IMR-90 (cell line): ENCODE measurements at regions not wholly inside any gene's neighbourhood (a gene's known extent, or its start where the extent isn't known, plus 50 kb on each side); places are given as distances from the start of the nearest gene placed in this dataset.
"Not testable (repeated sequence)": the region's sequence is repeated elsewhere in the genome, so short reads cannot be mapped to it uniquely, and the experiment has no call there.

Experiments used
- ATAC-seq: fragments of 200-7000 bp; cut with Tn5 transposase; 2 replicates; pipeline ENCODE4 v1.9.1; 2020; ENCODE audit warnings: low read depth, mild to moderate bottlenecking, moderate library complexity
- BruUV-seq: library from RNA; stranded (reverse); fragments of 400-500 nt; replicated peaks from 2 replicates; lab custom pipeline; 2021; lab: Mats Ljungman, UMichigan
- CTCF ChIA-PET: fragments of 300-600 bp; formaldehyde crosslinking; extraction: SDS; loops from one replicate; lab custom pipeline; 2021; ENCODE audit warnings: antibody characterized with exemption; lab: Yijun Ruan, JAX
- POLR2A ChIA-PET: fragments of 300-600 bp; sonication (Branson Sonifier 250); formaldehyde crosslinking; loops from one replicate; lab custom pipeline; 2022; ENCODE audit warnings: antibody characterized with exemption; ENCODE audit not compliant: unreplicated experiment; lab: Charles Lee
- DNase-seq: peaks from one replicate; pipeline ENCODE4 v3.0.0; 2013
- H2AFZ ChIP-seq: replicated peaks from 2 replicates; pipeline ENCODE3; 2013; ENCODE audit warnings: low read length, mild to moderate bottlenecking; ENCODE audit not compliant: poor library complexity
- H2AK5ac ChIP-seq: 2 replicates; pipeline ENCODE4 v1.6.1; 2013; ENCODE audit warnings: low read depth, low read length, inconsistent platforms
- H2AK9ac ChIP-seq: replicated peaks from 2 replicates; pipeline ENCODE3; 2013; ENCODE audit warnings: mild to moderate bottlenecking, low read depth, low read length, moderate library complexity; ENCODE audit not compliant: poor library complexity
- H2BK120ac ChIP-seq: 2 replicates; pipeline ENCODE4 v1.6.1; 2013; ENCODE audit warnings: low read depth, low read length, inconsistent platforms
- H2BK15ac ChIP-seq: 3 replicates; pipeline ENCODE4 v1.6.1; 2013; ENCODE audit warnings: low read depth, low read length, inconsistent platforms
- H2BK20ac ChIP-seq: 2 replicates; pipeline ENCODE4 v1.6.1; 2013; ENCODE audit warnings: low read depth, mild to moderate bottlenecking, inconsistent platforms, low read length, moderate library complexity
- H2BK5ac ChIP-seq: 2 replicates; pipeline ENCODE4 v1.6.1; 2013; ENCODE audit warnings: mild to moderate bottlenecking, low read depth, low read length, inconsistent platforms; ENCODE audit not compliant: poor library complexity, severe bottlenecking
- H3K14ac ChIP-seq: replicated peaks from 2 replicates; pipeline ENCODE4 v1.6.1; 2013; ENCODE audit warnings: low read depth, low read length, inconsistent platforms
- H3K18ac ChIP-seq: 2 replicates; pipeline ENCODE4 v1.6.1; 2013; ENCODE audit warnings: low read depth, low read length, control low read depth
- H3K23ac ChIP-seq: 2 replicates; pipeline ENCODE4 v1.6.1; 2013; ENCODE audit warnings: low read depth, low read length, inconsistent platforms
- H3K27ac ChIP-seq: 2 replicates; pipeline ENCODE4 v1.5.1; 2013; ENCODE audit warnings: mild to moderate bottlenecking, control low read depth, low read length; ENCODE audit not compliant: insufficient read depth
- H3K27me3 ChIP-seq: 2 replicates; pipeline ENCODE4 v1.6.1; 2013; ENCODE audit warnings: low read length; ENCODE audit not compliant: control insufficient read depth, insufficient read depth
- H3K36me3 ChIP-seq: 2 replicates; pipeline ENCODE4 v1.6.1; 2013; ENCODE audit warnings: low read length, mixed read lengths; ENCODE audit not compliant: control insufficient read depth, insufficient read depth
- H3K4ac ChIP-seq: 2 replicates; pipeline ENCODE4 v1.6.1; 2013; ENCODE audit warnings: low read depth, low read length, inconsistent platforms
- H3K4me1 ChIP-seq: 2 replicates; pipeline ENCODE4 v1.6.1; 2013; ENCODE audit warnings: low read length, mixed read lengths; ENCODE audit not compliant: control insufficient read depth, insufficient read depth
- H3K4me2 ChIP-seq: 2 replicates; pipeline ENCODE4 v1.6.1; 2013; ENCODE audit warnings: low read depth, mild to moderate bottlenecking, control low read depth, low read length, moderate library complexity
- H3K4me3 ChIP-seq: 2 replicates; pipeline ENCODE4 v1.5.1; 2013; ENCODE audit warnings: low read depth, mild to moderate bottlenecking, control low read depth, low read length, moderate library complexity; ENCODE audit not compliant: insufficient read depth
- H3K56ac ChIP-seq: 2 replicates; pipeline ENCODE4 v1.6.1; 2013; ENCODE audit warnings: low read length, inconsistent platforms; ENCODE audit not compliant: insufficient read depth; ENCODE audit errors: extremely low read depth
- H3K79me1 ChIP-seq, 2 experiments: 2 replicates each; pipeline ENCODE4 v1.6.1; 2013; ENCODE audit warnings: low read length in 2 of 2, inconsistent platforms in 1 of 2, low read depth in 1 of 2
- H3K9ac ChIP-seq: 2 replicates; pipeline ENCODE4 v1.6.1; 2013; ENCODE audit warnings: low read depth, low read length, control low read depth
- H3K9me1 ChIP-seq: 2 replicates; pipeline ENCODE4 v1.6.1; 2013; ENCODE audit warnings: low read length, inconsistent platforms; ENCODE audit not compliant: insufficient read depth
- H3K9me3 ChIP-seq: 2 replicates; pipeline ENCODE4 v1.6.1; 2013; ENCODE audit warnings: low read length; ENCODE audit not compliant: control insufficient read depth, insufficient read depth
- H4K20me1 ChIP-seq: 2 replicates; pipeline ENCODE4 v1.6.1; 2013; ENCODE audit warnings: low read length, inconsistent platforms; ENCODE audit not compliant: insufficient read depth
- H4K5ac ChIP-seq: 2 replicates; pipeline ENCODE4 v1.6.1; 2013; ENCODE audit warnings: mild to moderate bottlenecking, low read depth, low read length, control low read depth
- H4K8ac ChIP-seq, 2 experiments: 2 replicates each; pipeline ENCODE4 v1.6.1; 2013; ENCODE audit warnings: low read depth in 2 of 2, low read length in 2 of 2, control low read depth in 1 of 2, inconsistent platforms in 1 of 2
- H4K91ac ChIP-seq: 2 replicates; pipeline ENCODE4 v1.6.1; 2013; ENCODE audit warnings: low read depth, low read length, inconsistent platforms; ENCODE audit not compliant: insufficient read depth
- WGBS, 2 experiments: methylation state at CpG; one replicate each; pipeline versions ENCODE4 v1.1.5 to v1.1.7; 2013; ENCODE audit warnings: missing lambda C conversion rate in 2 of 2; ENCODE audit not compliant: insufficient read length in 1 of 2; ENCODE audit errors: extremely low coverage in 2 of 2; 5-methylcytosine and 5-hydroxymethylcytosine counted together
- dilution Hi-C: fragments of 300-500 bp; cut with HindIII; formaldehyde crosslinking; loops from one replicate; pipeline ENCODE4 v1.14.3; 2018; ENCODE audit warnings: low sequenced_read_pairs; ENCODE audit not compliant: unreplicated experiment
- in situ Hi-C: fragments of 300-500 bp; cut with MboI; formaldehyde crosslinking; loops from 3 replicates; pipeline ENCODE4 v1.14.3; 2019; ENCODE audit warnings: low sequenced_read_pairs, inconsistent platforms, mixed read lengths
- intact Hi-C: fragments of 100-400 bp; cut with micrococcal nuclease; formaldehyde crosslinking; loops from 2 replicates; pipeline ENCODE4 v1.10.0; 2022

DNA sequence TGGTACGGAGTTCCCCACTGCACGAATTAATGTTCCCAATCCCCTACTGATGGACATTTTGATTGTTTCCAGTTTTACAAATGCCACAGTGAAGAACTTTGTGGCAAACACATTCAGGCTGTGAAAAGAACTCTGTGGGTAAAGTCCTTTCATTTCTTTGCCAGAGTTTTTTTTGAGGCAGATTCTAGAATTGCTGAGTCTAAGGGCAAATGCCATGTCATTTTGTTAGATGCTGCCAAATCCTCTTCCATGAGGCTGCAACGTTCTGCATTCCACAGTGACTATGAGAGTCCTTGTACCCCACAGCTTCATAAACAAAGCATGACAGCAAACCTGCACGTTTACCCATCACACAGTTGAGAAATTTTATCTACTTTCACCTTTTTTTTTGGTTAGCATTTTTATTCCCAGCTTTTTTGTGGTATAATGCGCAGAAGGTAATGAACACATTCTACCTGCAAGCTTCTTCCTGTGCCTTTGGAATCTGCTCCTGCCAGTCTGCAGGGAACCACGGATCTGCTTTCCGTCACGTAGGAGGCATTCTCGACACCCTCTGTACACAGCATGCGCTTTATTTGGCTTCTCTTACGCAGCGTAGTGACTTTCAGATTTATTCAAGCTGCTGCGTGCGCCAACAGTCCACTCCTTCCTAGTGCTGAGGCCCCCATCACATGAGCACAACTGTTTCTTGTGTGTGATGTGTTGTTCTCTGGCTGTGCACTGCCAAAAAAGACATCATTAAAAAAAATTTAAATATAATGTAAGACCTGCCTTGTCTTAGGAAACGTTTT lies 51.2 kb upstream of the TNK2 start:
- H2BK5ac ChIP-seq, H3K9me3 ChIP-seq, H2AK9ac ChIP-seq, H4K20me1 ChIP-seq, H3K4ac ChIP-seq, POLR2A ChIA-PET, H3K27me3 ChIP-seq, H2BK20ac ChIP-seq, H3K4me1 ChIP-seq, H3K27ac ChIP-seq, H2BK15ac ChIP-seq, dilution Hi-C loops, H3K9me1 ChIP-seq, H3K18ac ChIP-seq, H3K9ac ChIP-seq, H3K4me3 ChIP-seq, H2BK120ac ChIP-seq, BruUV-seq, H2AFZ ChIP-seq, H3K23ac ChIP-seq, H3K4me2 ChIP-seq, H4K5ac ChIP-seq, H3K56ac ChIP-seq, CTCF ChIA-PET, H4K91ac ChIP-seq, H3K14ac ChIP-seq, H3K79me1 ChIP-seq, H2AK5ac ChIP-seq, H4K8ac ChIP-seq: not testable (repeated sequence)
- H3K36me3 ChIP-seq = peaks cover 11% of the 10 kb centered on the region
- intact Hi-C loops = loop anchor here (10.0 kb wide), 1 partner anchor 275 kb away; no protein-coding TSS in a partner anchor
- no CpG with 5 or more reads among the region's 15 CpGs for WGBS, 2 experiments
- in situ Hi-C loops = loop anchor here (25.0 kb wide), 1 partner anchor 272 kb away; no protein-coding TSS in a partner anchor
- DNase-seq (peak; percentile 7), ATAC-seq (peak; percentile 65)

DNA sequence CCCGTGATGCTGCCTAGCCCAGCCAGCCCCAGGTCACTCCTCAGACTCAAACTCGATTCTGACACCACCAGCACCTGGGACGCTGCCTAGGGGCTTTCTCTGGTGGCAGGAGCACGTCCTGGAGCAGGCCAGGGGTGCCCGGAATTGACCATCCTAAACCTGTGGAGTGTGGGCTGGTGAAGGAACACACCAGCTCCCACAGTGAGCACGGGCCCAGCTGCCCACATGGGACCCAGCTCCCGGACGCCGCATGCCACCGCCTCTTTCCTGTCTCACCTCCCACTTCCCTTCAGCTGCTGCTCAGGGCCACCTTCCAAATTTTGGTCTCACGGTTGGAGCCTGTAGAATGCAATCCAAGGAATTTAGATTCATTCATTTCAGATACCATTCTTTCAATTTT lies 50.4 kb upstream of the TNK2 start:
- H4K20me1 ChIP-seq, intact Hi-C loops, CTCF ChIA-PET, POLR2A ChIA-PET, H3K4me1 ChIP-seq, H3K9me1 ChIP-seq, H2BK120ac ChIP-seq, H2BK20ac ChIP-seq, H3K9me3 ChIP-seq, H4K5ac ChIP-seq, H3K27ac ChIP-seq, H4K91ac ChIP-seq, H3K79me1 ChIP-seq, H3K18ac ChIP-seq, H3K14ac ChIP-seq, H2BK15ac ChIP-seq, H3K23ac ChIP-seq, H3K9ac ChIP-seq, H3K56ac ChIP-seq, H2BK5ac ChIP-seq, H3K4me2 ChIP-seq, dilution Hi-C loops, H4K8ac ChIP-seq, ATAC-seq, H2AK5ac ChIP-seq, BruUV-seq, H2AK9ac ChIP-seq, H3K4me3 ChIP-seq, DNase-seq, H2AFZ ChIP-seq, H3K27me3 ChIP-seq, H3K4ac ChIP-seq: not testable (repeated sequence)
- 93% methylated on average over 4 of the region's 11 CpGs; no CpG with 5 or more reads in 1 of the 2 experiments for WGBS, 2 experiments
- H3K36me3 ChIP-seq = peaks cover 10% of the 10 kb centered on the region
- in situ Hi-C loops = loop anchor here (25.0 kb wide), 1 partner anchor 271 kb away; no protein-coding TSS in a partner anchor
